Endothelial cell of umbilical vein (primary cell): ENCODE measurements at regions not wholly inside any gene's neighbourhood (a gene's known extent, or its start where the extent isn't known, plus 50 kb on each side); places are given as distances from the start of the nearest gene placed in this dataset.

Experiments
- BruUV-seq: library from RNA; stranded (reverse); fragments of 400-500 nt; replicated peaks from 2 replicates; lab custom pipeline; 2021; lab: Mats Ljungman, UMichigan
- CTCF ChIA-PET: fragments of 300-600, 350-600 bp; sonication (Branson Sonifier 250); formaldehyde crosslinking; loops from one replicate; lab custom pipeline; 2021; ENCODE audit warnings: antibody characterized with exemption, inconsistent platforms; lab: Charles Lee
- POLR2A ChIA-PET: fragments of 300-600, 350-600 bp; sonication (Branson Sonifier 250); formaldehyde crosslinking; loops from one replicate; lab custom pipeline; 2021; ENCODE audit warnings: antibody characterized with exemption, inconsistent platforms; lab: Charles Lee
- DNase-seq: peaks from one replicate; pipeline ENCODE4 v3.0.0-alpha.2; 2011; ENCODE audit warnings: low read depth, low spot score
- FAIRE-seq: peaks from 2 replicates; lab custom pipeline; 2011; peaks lifted over from hg19 to GRCh38; lab: Jason Lieb, UNC
- H2AFZ ChIP-seq: 2 replicates; pipeline ENCODE4 v1.6.0; 2012; ENCODE audit warnings: low read depth, low read length, control low read depth, inconsistent platforms
- H3K27ac ChIP-seq: 2 replicates; pipeline ENCODE4 v1.5.1; 2011; ENCODE audit warnings: low read depth, mild to moderate bottlenecking, control low read depth, low read length, moderate library complexity; ENCODE audit not compliant: insufficient read depth
- H3K27me3 ChIP-seq, 2 experiments: 2 replicates each; pipeline versions ENCODE4 v1.6.0 to v1.6.1; 2011; ENCODE audit warnings: low read length in 2 of 2, mixed read lengths in 1 of 2; ENCODE audit not compliant: control insufficient read depth in 2 of 2, insufficient read depth in 2 of 2
- H3K36me3 ChIP-seq, 2 experiments: 2 replicates in 1 of 2; 3 replicates in 1 of 2; pipeline ENCODE4 v1.5.1; 2011; ENCODE audit warnings: low read length in 2 of 2, mild to moderate bottlenecking in 1 of 2, moderate library complexity in 1 of 2; ENCODE audit not compliant: control insufficient read depth in 2 of 2, insufficient read depth in 2 of 2; ENCODE audit errors: extremely low read depth in 1 of 2
- H3K4me1 ChIP-seq: 3 replicates; pipeline ENCODE4 v1.5.1; 2011; ENCODE audit warnings: mild to moderate bottlenecking, low read length; ENCODE audit not compliant: control insufficient read depth, insufficient read depth; ENCODE audit errors: extremely low read depth
- H3K4me2 ChIP-seq: 2 replicates; pipeline ENCODE4 v1.6.1; 2011; ENCODE audit warnings: low read length, control low read depth, mixed read lengths; ENCODE audit not compliant: insufficient read depth
- H3K4me3 ChIP-seq, 3 experiments: fragments of 200-600 bp in 1 of 3; sonication (generic), shearing (Covaris generic) in 1 of 3; replicated peaks in 1 of 3; 2 replicates each; pipeline ENCODE4 v1.5.1; 2011 to 2016; ENCODE audit warnings: control low read depth in 3 of 3, low read length in 3 of 3, mild to moderate bottlenecking in 2 of 3, inconsistent platforms in 1 of 3, low read depth in 1 of 3, moderate library complexity in 1 of 3; ENCODE audit not compliant: insufficient read depth in 1 of 3
- H3K79me2 ChIP-seq: 2 replicates; pipeline ENCODE4 v1.6.0; 2012; ENCODE audit warnings: low read length, inconsistent platforms; ENCODE audit not compliant: control insufficient read depth, insufficient read depth
- H3K9ac ChIP-seq: replicated peaks from 2 replicates; pipeline ENCODE3; 2011; ENCODE audit warnings: low read length, control low read depth; ENCODE audit not compliant: insufficient read depth; ENCODE audit errors: extremely low read depth
- H3K9me1 ChIP-seq: replicated peaks from 3 replicates; pipeline ENCODE4 v1.6.0; 2011; ENCODE audit warnings: mild to moderate bottlenecking, low read length; ENCODE audit not compliant: control insufficient read depth, insufficient read depth; ENCODE audit errors: extremely low read depth
- H3K9me3 ChIP-seq: replicated peaks from 2 replicates; pipeline ENCODE4 v1.5.1; 2012; ENCODE audit warnings: low read length, inconsistent platforms; ENCODE audit not compliant: control insufficient read depth, insufficient read depth
- H4K20me1 ChIP-seq: replicated peaks from 2 replicates; pipeline ENCODE3; 2011; ENCODE audit warnings: mild to moderate bottlenecking, low read length; ENCODE audit not compliant: control insufficient read depth, insufficient read depth; ENCODE audit errors: extremely low read depth
- EZH2 ChIP-seq: IDR thresholded peaks from 2 replicates; pipeline ENCODE4 v1.6.1; 2012; ENCODE audit warnings: borderline replicate concordance, low read depth, mild to moderate bottlenecking, moderate library complexity, low read length, inconsistent platforms; ENCODE audit not compliant: severe bottlenecking
- FOS ChIP-seq: IDR thresholded peaks from 2 replicates; pipeline ENCODE4 v1.6.1; 2011; ENCODE audit warnings: mild to moderate bottlenecking, low read length, moderate library complexity, borderline replicate concordance; ENCODE audit not compliant: insufficient read depth
- GATA2 ChIP-seq: IDR thresholded peaks from 2 replicates; pipeline ENCODE4 v1.7.0; 2011; ENCODE audit warnings: low read depth, mild to moderate bottlenecking, moderate library complexity, mixed read lengths, low read length; ENCODE audit not compliant: insufficient read length, insufficient read depth
- JUN ChIP-seq: IDR thresholded peaks from 2 replicates; pipeline ENCODE4 v1.6.1; 2011; ENCODE audit warnings: borderline replicate concordance, low read depth; ENCODE audit not compliant: insufficient read length, insufficient read depth
- MYC ChIP-seq: IDR thresholded peaks from one replicate; pipeline ENCODE4 v1.6.1; 2011; ENCODE audit warnings: mild to moderate bottlenecking, low read depth, low read length
- POLR2A ChIP-seq: IDR thresholded peaks from 2 replicates; pipeline ENCODE4 v1.6.1; 2012; ENCODE audit warnings: low read depth, mild to moderate bottlenecking, control low read depth, low read length
- POLR2AphosphoS5 ChIP-seq: IDR thresholded peaks from 2 replicates; pipeline ENCODE4 v1.6.1; 2012; ENCODE audit warnings: low read depth, mild to moderate bottlenecking, control low read depth, low read length, moderate library complexity; ENCODE audit not compliant: insufficient read depth
- dilution Hi-C: fragments of 300-500 bp; cut with MboI; formaldehyde crosslinking; loops from one replicate; pipeline ENCODE4 v1.15.0; 2019; ENCODE audit warnings: low sequenced_read_pairs; ENCODE audit not compliant: extremely low pct_ligation_motif_present
- intact Hi-C: fragments of 100-400 bp; cut with micrococcal nuclease; formaldehyde crosslinking; loops from one replicate; pipeline ENCODE4 v1.10.0; 2022
- TF ChIP-seq, protein P1 (sequence below): IDR thresholded peaks from 2 replicates; pipeline ENCODE4 v1.6.1; 2011; ENCODE audit not compliant: insufficient read depth, insufficient read length
- TF ChIP-seq, protein P2 (sequence below), 2 donors: IDR thresholded peaks; 1 replicate in 1 of 2; 2 replicates in 1 of 2; pipeline ENCODE4 v1.5.1; 2011; ENCODE audit warnings: low read length in 2 of 2, mild to moderate bottlenecking in 2 of 2, moderate library complexity in 2 of 2, control low read depth in 1 of 2, inconsistent platforms in 1 of 2, low read depth in 1 of 2; ENCODE audit not compliant: insufficient read depth in 1 of 2; ENCODE audit errors: extremely low read depth in 1 of 2

DNA sequence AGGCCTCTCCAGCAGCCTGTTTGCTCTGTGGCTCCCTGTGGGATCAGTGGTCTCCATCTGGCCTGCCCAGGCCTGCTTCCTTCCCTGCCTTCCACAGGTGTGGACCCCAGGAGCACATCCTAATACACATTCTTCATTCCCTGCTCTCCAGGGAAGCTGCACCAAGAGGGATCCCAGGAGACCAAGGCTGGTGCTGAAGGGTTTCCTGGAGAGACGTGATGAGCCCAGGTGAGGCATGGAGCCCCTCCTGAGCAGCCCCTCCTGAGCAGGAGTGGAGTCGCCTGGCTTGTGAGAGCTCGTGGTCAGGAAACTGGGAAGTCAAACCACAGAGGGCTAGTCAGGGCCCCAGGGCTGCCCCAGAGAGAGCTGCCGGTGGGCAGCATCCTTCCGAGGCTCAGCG lies 561.4 kb downstream of the MATN1 start:
- intact Hi-C loops (no loop called here), dilution Hi-C loops (no loop called here)
- no peak overlapping the region for H2AFZ ChIP-seq
- no peaks in the 10 kb centered on the region for H4K20me1 ChIP-seq
- H3K9me1 ChIP-seq, result no peaks in the 10 kb centered on the region
- no peak overlapping the region for H3K4me2 ChIP-seq
- no peak overlapping the region for H3K9ac ChIP-seq
- H3K36me3 ChIP-seq, result no peaks in the 10 kb centered on the region
- no peaks in the 10 kb centered on the region for H3K4me1 ChIP-seq
- POLR2A ChIA-PET, result no interaction called here
- no peaks in the 10 kb centered on the region for H3K9me3 ChIP-seq
- no peaks in the 10 kb centered on the region for H3K27me3 ChIP-seq
- FAIRE-seq (no peak), DNase-seq (no peak)
- no TSS peak for BruUV-seq
- TF ChIP-seq JUN, result no peak
- TF ChIP-seq, protein P1, sequence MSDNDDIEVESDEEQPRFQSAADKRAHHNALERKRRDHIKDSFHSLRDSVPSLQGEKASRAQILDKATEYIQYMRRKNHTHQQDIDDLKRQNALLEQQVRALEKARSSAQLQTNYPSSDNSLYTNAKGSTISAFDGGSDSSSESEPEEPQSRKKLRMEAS, result no peak
- TF ChIP-seq MYC, result no peak
- no peak for TF ChIP-seq EZH2
- TF ChIP-seq GATA2, result no peak
- no peak for TF ChIP-seq POLR2A
- TF ChIP-seq POLR2AphosphoS5, result no peak
- no peak for TF ChIP-seq FOS
- TF ChIP-seq, protein P2, sequence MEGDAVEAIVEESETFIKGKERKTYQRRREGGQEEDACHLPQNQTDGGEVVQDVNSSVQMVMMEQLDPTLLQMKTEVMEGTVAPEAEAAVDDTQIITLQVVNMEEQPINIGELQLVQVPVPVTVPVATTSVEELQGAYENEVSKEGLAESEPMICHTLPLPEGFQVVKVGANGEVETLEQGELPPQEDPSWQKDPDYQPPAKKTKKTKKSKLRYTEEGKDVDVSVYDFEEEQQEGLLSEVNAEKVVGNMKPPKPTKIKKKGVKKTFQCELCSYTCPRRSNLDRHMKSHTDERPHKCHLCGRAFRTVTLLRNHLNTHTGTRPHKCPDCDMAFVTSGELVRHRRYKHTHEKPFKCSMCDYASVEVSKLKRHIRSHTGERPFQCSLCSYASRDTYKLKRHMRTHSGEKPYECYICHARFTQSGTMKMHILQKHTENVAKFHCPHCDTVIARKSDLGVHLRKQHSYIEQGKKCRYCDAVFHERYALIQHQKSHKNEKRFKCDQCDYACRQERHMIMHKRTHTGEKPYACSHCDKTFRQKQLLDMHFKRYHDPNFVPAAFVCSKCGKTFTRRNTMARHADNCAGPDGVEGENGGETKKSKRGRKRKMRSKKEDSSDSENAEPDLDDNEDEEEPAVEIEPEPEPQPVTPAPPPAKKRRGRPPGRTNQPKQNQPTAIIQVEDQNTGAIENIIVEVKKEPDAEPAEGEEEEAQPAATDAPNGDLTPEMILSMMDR (IDR thresholded peaks at IDR 0.05; ENCODE audit: extremely low read depth in 1 of 2, insufficient read depth in 1 of 2, low read depth in 1 of 2, low read length in 2 of 2), result no peak
- H3K79me2 ChIP-seq, result no peaks in the 10 kb centered on the region
- H3K27ac ChIP-seq, result no peak overlapping the region
- CTCF ChIA-PET, result no interaction called here
- H3K4me3 ChIP-seq, result no peak overlapping the region
